B cell (primary cell): ENCODE measurements at regions not wholly inside any gene's neighbourhood (a gene's known extent, or its start where the extent isn't known, plus 50 kb on each side); places are given as distances from the start of the nearest gene placed in this dataset.

Experiments used
- ATAC-seq: fragments of 200-7000 bp; cut with Tn5 transposase; one replicate; pipeline ENCODE4 v1.10.0; 2021; ENCODE audit warnings: low read depth, mild to moderate bottlenecking, moderate number of reproducible peaks, moderate library complexity
- CTCF ChIA-PET: fragments of 350-600 bp; sonication (Branson Sonifier 250); formaldehyde crosslinking; loops from one replicate; lab custom pipeline; 2021; ENCODE audit warnings: antibody characterized with exemption, inconsistent platforms; lab: Charles Lee
- POLR2A ChIA-PET: fragments of 350-600 bp; sonication (Branson Sonifier 250); formaldehyde crosslinking; loops from one replicate; lab custom pipeline; 2021; ENCODE audit warnings: antibody characterized with exemption; lab: Charles Lee
- DNase-seq: peaks from one replicate; pipeline ENCODE4 v3.0.0; 2013
- H2AFZ ChIP-seq: 2 replicates; pipeline ENCODE4 v1.6.1; 2012; ENCODE audit warnings: mild to moderate bottlenecking, low read depth, low read length; ENCODE audit not compliant: insufficient read depth, poor library complexity, severe bottlenecking
- H3K27ac ChIP-seq, 2 donors: 1 replicate in 1 of 2; 2 replicates in 1 of 2; pipeline ENCODE4 v1.5.1; 2012 to 2013; ENCODE audit warnings: low read length in 2 of 2, mild to moderate bottlenecking in 2 of 2, moderate library complexity in 1 of 2
- H3K27me3 ChIP-seq, 4 experiments: fragments of 200-600 bp in 1 of 4; sonication (generic) in 1 of 4; replicated peaks in 1 of 4; 1 replicate in 2 of 4; 2 replicates in 2 of 4; pipeline versions ENCODE4 v1.6.1 to v1.7.0; 2013 to 2016; ENCODE audit warnings: low read length in 3 of 4, mild to moderate bottlenecking in 2 of 4, mixed read lengths in 1 of 4, moderate library complexity in 1 of 4; ENCODE audit not compliant: insufficient read depth in 4 of 4, control insufficient read depth in 3 of 4; ENCODE audit errors: control extremely low read depth in 1 of 4
- H3K36me3 ChIP-seq, 2 experiments: replicated peaks in 1 of 2; 1 replicate in 1 of 2; 2 replicates in 1 of 2; pipeline versions ENCODE4 v1.6.1 to v1.7.1; 2013; ENCODE audit warnings: low read length in 1 of 2; ENCODE audit not compliant: insufficient read depth in 2 of 2, control insufficient read depth in 1 of 2; ENCODE audit errors: control extremely low read depth in 1 of 2, extremely low read depth in 1 of 2
- H3K4me1 ChIP-seq, 2 donors: fragments of 200-600 bp in 1 of 2; sonication (generic) in 1 of 2; 1 replicate in 1 of 2; 2 replicates in 1 of 2; pipeline versions ENCODE4 v1.5.1 to v1.6.1; 2013 to 2017; ENCODE audit warnings: low read length in 2 of 2; ENCODE audit not compliant: control insufficient read depth in 2 of 2, insufficient read depth in 2 of 2
- H3K4me2 ChIP-seq: replicated peaks from 2 replicates; pipeline ENCODE3; 2012; ENCODE audit warnings: mild to moderate bottlenecking, low read depth, low read length; ENCODE audit not compliant: poor library complexity, severe bottlenecking
- H3K4me3 ChIP-seq, 5 experiments: fragments of 200-600 bp in 1 of 5; sonication (generic) in 1 of 5; 1 replicate in 3 of 5; 2 replicates in 2 of 5; pipeline versions ENCODE4 v1.5.1 to v1.7.0; 2011 to 2016; ENCODE audit warnings: low read length in 4 of 5, mild to moderate bottlenecking in 4 of 5, low read depth in 2 of 5, control low read depth in 1 of 5, moderate library complexity in 1 of 5; ENCODE audit not compliant: insufficient read depth in 1 of 5; ENCODE audit errors: control extremely low read depth in 1 of 5, extremely low read depth in 1 of 5
- H3K79me2 ChIP-seq: fragments of 200-600 bp; sonication (generic); one replicate; pipeline ENCODE4 v1.6.0; 2016; ENCODE audit warnings: low read length; ENCODE audit not compliant: control insufficient read depth, insufficient read depth
- H3K9ac ChIP-seq: fragments of 200-600 bp; sonication (generic); 2 replicates; pipeline ENCODE4 v1.6.1; 2017; ENCODE audit warnings: mild to moderate bottlenecking, low read length, moderate library complexity
- H3K9me3 ChIP-seq, 3 donors: one replicate each; pipeline versions ENCODE4 v1.6.1 to v1.7.1; 2013; ENCODE audit warnings: low read length in 2 of 3; ENCODE audit not compliant: control insufficient read depth in 2 of 3, insufficient read depth in 1 of 3; ENCODE audit errors: control extremely low read depth in 1 of 3
- H4K20me1 ChIP-seq: 2 replicates; pipeline ENCODE4 v1.6.0; 2012; ENCODE audit warnings: mild to moderate bottlenecking, low read length; ENCODE audit not compliant: insufficient read depth, control insufficient read depth, poor library complexity, severe bottlenecking
- H3K27ac Mint-ChIP-seq: one replicate; pipeline ENCODE4 v1.8.0; 2021; ENCODE audit warnings: mixed read lengths
- H3K27me3 Mint-ChIP-seq: one replicate; pipeline ENCODE4 v1.8.0; 2021; ENCODE audit warnings: mixed read lengths
- H3K4me1 Mint-ChIP-seq: one replicate; pipeline ENCODE4 v1.8.0; 2021; ENCODE audit warnings: mixed read lengths
- H3K4me3 Mint-ChIP-seq: one replicate; pipeline ENCODE4 v1.8.0; 2021; ENCODE audit warnings: mixed read lengths
- H3K9me3 Mint-ChIP-seq: one replicate; pipeline ENCODE4 v1.8.0; 2022; ENCODE audit warnings: mixed read lengths; ENCODE audit not compliant: insufficient read depth
- CTCF ChIP-seq: fragments of 200-600 bp; IDR thresholded peaks from one replicate; pipeline ENCODE4 v1.8.0; 2022; ENCODE audit warnings: antibody characterized with exemption, mild to moderate bottlenecking
- EZH2 ChIP-seq: IDR thresholded peaks from 2 replicates; pipeline ENCODE4 v1.6.1; 2012; ENCODE audit warnings: borderline replicate concordance, low read depth, mild to moderate bottlenecking, moderate library complexity, low read length; ENCODE audit not compliant: insufficient read depth, poor library complexity, severe bottlenecking
- WGBS: methylation state at CpG from one replicate; pipeline ENCODE4 v1.1.5; 2013; ENCODE audit warnings: missing lambda C conversion rate; ENCODE audit not compliant: insufficient coverage; 5-methylcytosine and 5-hydroxymethylcytosine counted together
- intact Hi-C: fragments of 100-400 bp; cut with micrococcal nuclease; formaldehyde crosslinking; loops from one replicate; pipeline ENCODE4 v1.10.0; 2022

GRCh38 chr6:170144571-170145271 lies 146.2 kb downstream of the DLL1 start:
- ChIA-PET POLR2A (no interaction called here), CTCF (no interaction called here)
- WGBS, result 92% methylated on average over 2 of the region's 4 CpGs

More at GRCh38 chr6:170144571-170145271, 146.2 kb downstream of the DLL1 start:
- H3K79me2 ChIP-seq, result no peaks in the 10 kb centered on the region
- intact Hi-C loops, result no loop called here
- Mint-ChIP-seq H3K4me3 (peak overlapping the region; percentile 24), H3K9me3 (peaks cover 8% of the 10 kb centered on the region), H3K27me3 (peaks cover 8% of the 10 kb centered on the region), H3K27ac (peak overlapping the region; percentile 68), H3K4me1 (peaks cover 25% of the 10 kb centered on the region)
- H3K27me3 ChIP-seq, result no peaks in the 10 kb centered on the region
- peaks cover 8 to 20% of the 10 kb centered on the region in 2 donors for H3K4me1 ChIP-seq
- DNase-seq (peak; percentile 33), ATAC-seq (no peak)
- no peaks in the 10 kb centered on the region for H4K20me1 ChIP-seq
- H3K9me3 ChIP-seq, result peaks cover 0 to 20% (median 14%) of the 10 kb centered on the region in 3 donors
- no peak overlapping the region for H3K4me2 ChIP-seq
- no peak overlapping the region for H3K4me3 ChIP-seq
- H3K27ac ChIP-seq, result peak overlapping the region in 1 of 2 donors; percentile 54
- peak overlapping the region; percentile 8 for H2AFZ ChIP-seq
- peak overlapping the region; percentile 13 for H3K9ac ChIP-seq
- no peaks in the 10 kb centered on the region for H3K36me3 ChIP-seq
- TF ChIP-seq EZH2 (no peak), CTCF (no peak)
